ELR (cell line): ENCODE measurements at regions not wholly inside any gene's neighbourhood (a gene's known extent, or its start where the extent isn't known, plus 50 kb on each side); places are given as distances from the start of the nearest gene placed in this dataset.
"Not testable (repeated sequence)": the region's sequence is repeated elsewhere in the genome, so short reads cannot be mapped to it uniquely, and the experiment has no call there.

Source experiments
- DNase-seq: peaks from one replicate; pipeline ENCODE4 v3.0.0-alpha.2; 2015; ENCODE audit warnings: low read depth

DNA sequence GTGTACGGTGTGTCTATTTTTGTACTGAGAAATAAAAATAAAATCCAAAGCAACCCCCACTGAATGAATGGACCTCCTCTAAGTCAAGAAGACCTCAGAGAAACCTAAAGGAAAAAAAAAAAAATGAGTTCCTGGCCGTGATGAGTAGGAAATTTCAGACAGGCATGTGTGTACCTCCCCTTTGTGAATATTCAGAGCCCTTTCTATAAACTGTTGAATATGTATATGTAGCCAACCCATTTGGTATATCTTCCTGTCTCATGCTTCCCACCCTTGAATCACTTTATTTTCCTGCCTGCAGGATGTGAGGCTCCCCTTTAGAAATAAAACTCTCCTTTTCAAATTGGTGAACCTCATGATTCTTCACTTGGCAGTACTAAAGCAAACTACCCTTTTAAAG is 887.8 kb upstream of the NCAM2 start:
- DNase-seq: no peak

DNA sequence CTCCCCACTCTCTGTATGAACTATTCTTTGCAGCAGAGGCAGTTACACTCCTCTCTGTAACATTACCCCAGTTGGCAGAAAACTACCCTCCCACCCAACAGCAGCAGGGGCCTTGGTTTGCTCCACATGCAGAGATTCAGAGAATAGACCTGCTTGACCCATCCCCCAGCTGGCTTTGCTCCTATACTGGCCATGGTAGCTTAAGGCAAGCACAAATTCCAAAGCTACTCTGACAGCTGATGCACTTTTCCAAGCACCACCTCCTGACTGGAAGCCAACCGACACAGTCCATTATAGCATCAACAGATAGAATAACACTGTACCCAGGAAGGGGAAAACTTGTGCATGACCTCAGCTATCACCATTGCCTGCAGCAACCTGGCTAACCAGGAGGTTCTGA is 846.5 kb upstream of the NCAM2 start:
- DNase-seq: no peak

DNA sequence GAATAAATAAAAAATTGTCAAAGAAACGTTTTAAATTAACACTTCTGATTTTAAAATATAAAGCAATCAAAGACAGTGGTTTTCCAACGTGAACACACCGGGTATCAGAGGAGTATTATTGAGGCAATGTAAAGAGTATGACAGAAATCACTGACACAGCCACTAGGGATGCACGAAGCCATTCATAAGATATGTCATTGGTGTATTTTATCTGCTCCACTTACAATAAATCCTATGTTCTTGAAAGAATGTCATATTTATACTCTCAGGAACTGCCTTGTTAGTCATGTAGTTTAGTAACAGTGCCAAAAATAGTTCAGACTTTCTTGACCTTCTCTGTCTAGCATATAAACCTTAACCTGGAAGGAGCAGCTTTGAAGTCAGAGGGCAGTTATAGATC is 835.0 kb upstream of the NCAM2 start:
- no peak for DNase-seq

DNA sequence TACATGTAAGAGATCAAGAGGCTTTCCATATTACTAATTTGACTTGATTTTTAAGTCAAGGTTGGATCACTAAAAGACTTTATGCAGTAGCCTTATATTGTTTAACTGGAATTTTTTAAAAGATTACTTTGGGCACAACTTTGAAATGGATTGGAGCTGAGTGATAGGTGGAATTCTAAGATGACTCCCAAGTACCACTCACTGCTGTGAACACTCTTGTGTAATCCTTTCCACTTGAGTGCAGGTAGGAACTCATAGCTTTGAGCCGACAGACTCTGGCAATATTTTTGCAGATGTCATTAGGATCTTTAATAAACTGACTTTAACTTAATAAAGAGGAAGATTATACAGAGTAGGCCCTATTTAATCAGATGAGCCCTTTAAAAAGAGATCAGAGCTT is 831.1 kb upstream of the NCAM2 start:
- no peak for DNase-seq

DNA sequence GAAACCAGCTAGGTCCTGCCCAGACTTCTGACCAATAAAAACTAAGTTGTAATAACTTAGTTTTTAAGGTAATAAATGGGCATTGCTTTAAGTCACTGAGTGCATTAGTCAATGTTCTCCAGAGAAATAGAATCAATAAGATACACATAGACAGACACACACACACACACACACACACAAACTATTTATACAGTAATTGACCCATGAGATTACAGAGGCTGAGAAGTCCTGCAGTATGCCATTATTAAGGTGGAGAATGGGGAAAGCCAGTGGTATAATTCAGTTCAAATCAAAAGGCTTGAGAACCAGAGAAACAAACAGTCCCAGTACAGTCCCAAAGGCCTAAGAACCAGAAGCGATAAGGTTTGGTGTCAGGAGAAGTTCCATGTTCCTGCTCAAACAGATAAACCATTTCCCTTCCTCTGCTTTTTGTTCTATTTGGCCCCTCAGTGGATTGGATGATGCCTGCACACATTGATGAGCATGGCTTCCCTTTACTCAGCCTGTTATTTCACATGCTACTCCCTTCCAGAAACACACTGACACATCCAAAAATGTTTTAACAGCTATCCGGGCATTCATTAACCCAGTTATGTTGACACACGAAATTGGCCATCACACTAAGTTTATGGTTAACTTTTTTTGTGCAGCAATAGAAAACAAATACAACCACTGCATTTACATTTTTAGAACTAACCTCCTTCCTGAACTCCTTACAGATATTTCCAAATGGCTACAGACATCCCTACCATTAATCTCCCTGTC is 828.2 kb upstream of the NCAM2 start:
- DNase-seq: no peak

DNA sequence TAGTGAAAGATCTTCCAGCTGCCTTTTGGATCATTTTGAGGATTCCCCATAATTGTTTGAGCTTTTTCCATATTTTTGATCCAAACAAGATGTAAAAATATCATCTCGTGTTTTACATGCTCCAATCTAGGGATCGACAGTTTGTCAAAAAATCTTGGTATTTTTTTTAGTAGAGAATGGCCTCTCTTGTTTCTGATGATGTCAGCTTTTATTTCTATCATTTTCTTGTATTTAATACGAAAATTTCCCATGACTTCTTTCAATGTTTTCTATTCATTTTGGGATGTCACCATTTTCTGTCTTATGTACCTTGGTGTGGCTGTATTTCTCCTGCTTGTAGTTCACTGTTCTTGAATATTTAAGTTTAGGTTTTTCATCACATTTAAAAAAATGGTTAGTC is 812.0 kb upstream of the NCAM2 start:
- no peak for DNase-seq

DNA sequence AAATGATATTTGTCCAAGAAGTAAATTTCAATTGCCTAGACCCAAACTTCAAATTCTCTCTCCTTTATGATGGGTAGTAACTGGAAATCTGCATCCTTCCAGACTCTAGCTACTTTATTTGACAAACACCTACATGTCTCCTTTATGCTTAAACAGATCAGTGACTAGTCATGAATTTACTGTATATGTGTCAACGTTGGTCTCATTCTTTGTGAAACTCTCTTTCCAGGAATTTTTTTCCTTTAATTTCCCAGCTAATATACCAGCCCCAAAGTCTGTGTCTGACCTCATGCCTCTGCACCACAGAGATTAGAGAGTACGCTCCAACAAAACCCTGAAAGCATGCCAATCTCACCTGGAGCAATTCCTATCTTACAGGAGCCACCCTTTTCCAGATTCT is 811.2 kb upstream of the NCAM2 start:
- DNase-seq: no peak

DNA sequence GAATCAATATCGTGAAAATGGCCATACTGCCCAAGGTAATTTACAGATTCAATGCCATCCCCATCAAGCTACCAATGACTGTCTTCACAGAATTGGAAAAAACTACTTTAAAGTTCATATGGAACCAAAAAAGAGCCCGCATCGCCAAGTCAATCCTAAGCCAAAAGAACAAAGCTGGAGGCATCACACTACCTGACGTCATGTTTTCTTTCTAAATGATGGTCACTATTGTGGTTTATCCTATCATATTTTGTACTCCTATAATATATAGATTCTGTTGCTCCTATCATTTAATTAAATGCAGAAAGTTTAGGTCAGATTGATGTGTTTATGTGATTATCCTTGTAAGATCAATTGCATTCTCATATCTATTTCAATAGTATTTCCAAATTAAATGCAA is 796.9 kb upstream of the NCAM2 start:
- not testable (repeated sequence) for DNase-seq

DNA sequence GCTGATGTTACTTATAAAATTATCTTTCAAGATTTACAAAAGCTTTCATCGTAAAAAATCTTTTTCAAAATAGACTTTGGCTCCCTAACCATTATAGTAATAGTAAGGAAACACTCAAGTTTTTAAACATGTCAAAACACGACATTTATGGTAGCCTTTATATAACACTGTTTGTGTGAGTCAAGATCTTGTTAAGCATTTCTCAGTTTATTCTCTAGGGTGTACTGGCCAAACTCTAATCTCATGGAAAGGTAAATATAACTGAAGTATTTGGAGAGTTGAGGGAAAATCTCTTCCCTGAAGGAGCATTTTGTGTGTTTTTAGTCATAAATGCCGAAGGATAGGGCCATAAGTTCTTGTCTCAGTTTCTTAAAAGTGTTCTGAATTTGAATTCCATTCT is 790.9 kb upstream of the NCAM2 start:
- DNase-seq: no peak

DNA sequence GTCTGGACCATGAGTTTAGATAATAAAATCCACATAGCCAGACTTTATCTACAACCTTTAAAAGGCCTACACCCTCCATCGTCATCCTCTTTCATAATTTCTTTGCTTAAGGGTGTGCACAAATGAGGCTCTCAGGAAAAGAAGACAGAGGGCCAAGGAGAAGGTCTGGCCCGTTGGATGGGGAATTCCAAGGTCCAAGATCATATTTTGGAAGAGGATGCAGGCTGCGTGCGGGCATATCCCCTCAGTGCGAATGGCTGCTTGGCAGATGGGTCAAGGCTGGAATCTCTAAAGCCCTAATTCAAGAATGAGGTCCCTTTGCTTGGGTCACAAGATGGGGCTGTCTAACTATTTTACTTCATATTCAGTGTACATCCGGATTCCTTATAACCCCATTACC is 782.2 kb upstream of the NCAM2 start:
- DNase-seq: no peak

DNA sequence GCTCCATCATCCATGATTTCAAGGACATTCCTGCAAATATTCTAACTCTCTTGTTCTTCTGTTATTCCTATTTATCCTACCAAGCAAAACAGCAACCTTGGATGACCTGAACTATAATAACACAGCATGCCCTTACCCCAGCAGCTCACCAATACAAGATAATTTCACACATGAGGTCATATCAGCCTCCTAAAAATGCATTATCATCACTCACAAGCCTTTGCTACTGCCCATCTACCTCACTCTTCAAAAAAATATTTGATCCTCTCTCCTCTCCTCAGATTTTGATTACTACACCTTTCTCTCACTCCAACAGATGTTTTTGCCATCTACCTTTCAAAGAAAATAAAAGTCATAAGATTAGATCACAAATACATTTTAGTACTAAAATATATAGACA is 777.6 kb upstream of the NCAM2 start:
- DNase-seq: no peak

DNA sequence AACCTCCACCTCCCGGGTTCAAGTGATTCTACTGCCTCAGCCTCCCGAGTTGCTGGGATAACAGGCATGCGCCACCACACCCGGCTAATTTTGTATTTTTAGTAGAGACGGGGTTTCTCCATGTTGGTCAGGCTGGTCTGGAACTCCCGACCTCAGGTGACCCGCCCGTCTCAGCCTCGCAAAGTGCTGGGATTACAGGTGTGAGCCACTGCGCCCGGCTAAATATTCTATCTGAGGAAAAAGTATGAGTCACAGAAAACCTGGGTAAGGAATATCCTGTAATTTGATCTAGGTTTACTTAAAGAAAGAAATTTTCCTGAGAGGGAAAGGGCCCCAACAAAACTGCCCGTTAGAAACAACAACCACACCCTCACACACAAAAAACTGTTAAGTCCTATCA is 776.2 kb upstream of the NCAM2 start:
- DNase-seq: not testable (repeated sequence)

DNA sequence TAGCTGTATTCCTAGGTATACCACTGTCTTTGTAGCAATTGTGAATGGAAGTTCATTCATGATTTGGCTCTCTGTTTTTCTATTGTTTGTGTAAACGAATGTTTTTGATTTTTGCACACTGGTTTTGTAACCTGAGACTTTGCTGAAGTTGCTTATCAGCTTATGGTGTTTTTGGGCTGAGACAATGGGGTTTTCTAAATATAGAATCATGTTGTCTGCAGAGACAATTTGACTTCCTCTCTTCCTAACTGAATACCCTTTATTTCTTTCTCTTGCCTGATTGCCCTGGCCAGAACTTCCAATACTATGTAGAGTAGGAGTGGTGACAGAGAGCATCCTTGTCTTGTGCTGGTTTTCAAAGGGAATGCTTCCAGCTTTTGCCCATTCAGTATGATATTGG is 761.6 kb upstream of the NCAM2 start:
- not testable (repeated sequence) for DNase-seq

DNA sequence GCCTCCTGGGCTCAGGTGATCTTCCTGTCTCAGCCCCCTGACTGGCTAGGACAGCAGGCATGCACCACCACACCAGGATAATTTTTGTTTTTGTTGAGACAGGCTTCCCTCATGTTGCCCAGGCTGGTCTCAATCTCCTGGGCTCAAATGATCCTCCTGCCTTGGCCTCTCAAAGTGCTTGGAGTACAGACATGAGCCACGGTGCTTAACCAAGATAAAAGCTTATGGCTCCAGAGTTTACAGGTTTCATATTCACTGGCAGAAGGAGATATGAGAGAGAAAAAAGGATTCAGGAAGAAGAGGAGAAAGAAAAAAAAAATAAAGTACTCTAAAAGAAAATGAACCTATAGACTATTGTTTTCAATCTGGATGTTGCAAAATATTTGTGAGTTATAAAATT is 748.8 kb upstream of the NCAM2 start:
- no peak for DNase-seq

DNA sequence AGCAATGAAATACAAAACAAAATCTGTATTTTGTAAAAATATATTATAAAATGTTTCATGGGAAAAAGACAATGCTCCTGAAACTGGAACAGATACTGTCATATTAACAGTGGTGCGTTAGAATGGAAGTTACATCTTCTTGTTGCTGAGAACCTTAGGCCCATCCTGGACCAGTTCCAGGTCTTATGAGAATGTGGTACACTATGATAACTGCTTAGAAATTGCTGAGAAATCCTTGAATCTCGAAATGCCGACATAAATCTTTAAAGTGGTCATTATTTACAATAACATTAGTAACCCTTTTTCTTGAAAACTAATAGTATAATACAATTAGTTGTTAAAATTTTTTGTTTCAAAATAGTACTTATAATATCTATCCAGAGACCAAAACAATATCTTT is 747.9 kb upstream of the NCAM2 start:
- no peak for DNase-seq

DNA sequence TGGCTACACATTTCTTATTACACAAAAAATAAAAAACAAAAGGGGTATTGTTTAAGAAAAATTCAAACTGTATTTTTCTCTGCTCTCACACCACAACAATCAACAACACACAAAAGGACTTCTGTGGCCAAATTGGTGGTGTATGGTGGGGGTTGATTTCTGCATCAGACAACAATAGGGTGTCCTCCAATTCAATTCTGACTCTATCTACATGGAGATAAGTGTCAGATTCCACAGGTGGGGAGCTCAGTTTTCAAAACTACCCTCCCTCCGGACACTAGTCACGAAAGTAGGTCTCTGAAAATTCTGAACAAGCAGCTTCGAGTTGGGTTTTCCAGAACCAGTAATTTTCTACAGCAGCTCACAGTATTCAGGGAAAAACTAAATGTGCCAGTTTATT is 744.9 kb upstream of the NCAM2 start:
- DNase-seq: no peak

DNA sequence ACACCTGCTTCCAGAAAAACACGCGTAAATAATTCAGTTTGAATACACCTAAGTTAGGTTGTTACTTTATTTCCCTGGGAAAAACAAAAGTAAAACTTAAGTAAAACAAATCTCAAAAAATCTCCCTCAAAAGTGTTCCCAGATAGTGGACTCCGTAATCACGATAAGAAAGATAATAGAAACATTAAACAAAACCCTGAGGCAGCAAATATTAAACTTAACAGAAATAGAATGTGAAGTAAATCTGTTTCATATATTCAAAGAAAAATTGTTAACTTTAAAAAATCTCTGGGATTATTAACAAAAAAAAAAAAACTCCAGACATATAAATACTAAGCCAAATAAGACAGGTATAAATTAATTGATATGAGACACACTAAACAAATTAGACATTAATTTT is 743.2 kb upstream of the NCAM2 start:
- no peak for DNase-seq

DNA sequence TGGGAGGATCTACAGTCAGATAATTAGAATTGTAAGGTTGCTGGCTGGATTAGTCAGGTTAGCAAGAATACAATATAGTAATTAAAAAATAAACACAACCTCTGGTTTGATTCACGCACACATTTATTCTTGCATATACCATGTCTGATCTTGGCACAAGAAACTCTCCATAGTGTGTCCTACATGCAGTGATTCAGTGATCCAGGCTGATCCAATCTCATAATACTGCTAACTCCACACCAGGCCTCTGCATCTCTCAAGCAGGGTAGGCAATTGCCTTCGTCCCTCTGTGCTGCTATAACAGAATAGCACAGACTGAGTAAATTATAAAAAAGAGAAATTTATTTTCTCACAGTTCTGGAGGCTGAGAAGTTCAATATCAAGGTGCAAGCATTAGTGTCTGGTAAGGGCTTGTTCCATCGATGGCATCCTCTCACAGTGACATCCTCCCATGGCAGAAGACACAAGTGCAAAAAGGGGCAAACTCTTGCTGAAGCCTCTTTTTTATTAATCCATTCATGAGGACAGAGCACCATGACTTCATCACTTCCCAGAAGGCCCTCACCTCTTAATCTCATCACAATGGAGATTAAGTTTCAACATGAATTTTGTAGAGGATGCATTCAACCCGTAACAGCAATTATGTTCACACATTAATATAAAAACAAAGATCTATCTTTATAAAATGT is 741.0 kb upstream of the NCAM2 start:
- DNase-seq: no peak

DNA sequence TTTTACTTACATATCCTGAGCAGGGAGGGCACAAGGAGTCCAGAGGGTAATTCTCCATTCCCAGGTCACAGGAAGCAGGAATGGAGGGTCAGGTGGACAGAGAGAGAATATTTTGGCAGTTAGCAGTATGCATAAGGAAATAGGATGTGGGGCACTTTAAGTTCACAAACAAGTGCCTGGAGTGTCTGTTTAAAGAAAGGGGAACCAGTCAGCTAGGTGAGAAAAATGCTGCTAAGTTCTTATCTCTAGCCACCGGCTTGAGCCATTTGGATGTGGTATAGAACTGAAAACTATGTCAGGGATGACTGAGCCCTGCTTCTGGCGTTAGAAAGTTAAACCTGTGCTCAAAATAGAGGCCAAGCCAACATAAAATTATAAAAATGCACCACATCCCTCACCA is 739.7 kb upstream of the NCAM2 start:
- no peak for DNase-seq

DNA sequence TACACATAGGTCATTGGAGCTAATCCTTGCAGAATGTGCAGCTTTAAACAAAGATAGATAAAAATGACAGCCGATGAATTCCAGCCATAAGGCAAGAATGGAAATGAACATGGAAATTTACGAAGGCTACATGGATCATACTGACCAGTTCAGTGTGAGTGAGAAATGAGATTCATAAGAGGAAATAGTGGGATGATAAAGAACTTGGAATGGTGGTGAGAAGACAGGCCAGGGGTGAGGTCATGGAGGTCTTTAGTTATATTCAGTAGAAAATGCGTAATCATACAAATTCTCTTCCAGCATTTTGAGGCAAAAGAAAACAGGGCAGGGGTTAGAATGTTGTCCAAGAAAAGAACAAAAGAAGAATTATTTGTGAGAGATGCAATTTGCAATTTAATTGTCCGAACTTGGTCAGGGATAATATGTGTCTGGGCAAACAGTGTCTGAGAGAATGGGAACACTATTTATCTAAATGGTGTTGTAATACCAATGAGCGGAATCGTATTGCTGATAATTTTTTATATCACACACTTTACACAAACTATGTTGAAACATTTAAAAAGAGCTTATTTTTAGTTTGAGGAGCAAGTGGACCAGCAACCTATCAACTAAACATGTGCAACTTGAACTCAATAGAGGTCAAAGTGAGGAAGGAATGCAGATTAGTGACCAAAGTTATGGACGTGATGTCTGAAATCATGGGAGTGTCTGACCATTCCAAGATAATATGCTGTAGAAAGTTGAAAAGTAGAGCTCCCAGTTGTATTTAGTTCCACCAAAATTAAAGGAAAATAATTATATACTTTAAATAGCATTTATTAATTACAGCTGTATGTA is 739.0 kb upstream of the NCAM2 start:
- no peak for DNase-seq

DNA sequence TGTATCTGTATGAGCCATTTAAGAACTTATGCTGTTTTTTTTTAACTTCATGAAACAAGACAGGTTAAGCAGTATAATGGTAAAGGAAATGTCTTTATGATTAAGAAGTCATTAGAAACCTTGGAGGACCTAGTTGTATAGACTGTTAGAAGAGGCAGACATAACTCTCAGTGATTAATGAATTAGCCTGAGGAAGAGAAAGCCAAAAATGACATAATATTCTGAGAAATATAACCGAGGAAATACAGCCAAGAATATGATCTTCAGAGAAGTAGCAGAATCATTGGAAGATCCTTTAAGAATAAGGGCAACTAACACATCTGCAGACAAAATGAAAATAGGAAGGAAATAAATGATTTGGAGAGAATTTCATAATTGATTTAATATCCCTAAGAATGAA is 738.1 kb upstream of the NCAM2 start:
- no peak for DNase-seq

DNA sequence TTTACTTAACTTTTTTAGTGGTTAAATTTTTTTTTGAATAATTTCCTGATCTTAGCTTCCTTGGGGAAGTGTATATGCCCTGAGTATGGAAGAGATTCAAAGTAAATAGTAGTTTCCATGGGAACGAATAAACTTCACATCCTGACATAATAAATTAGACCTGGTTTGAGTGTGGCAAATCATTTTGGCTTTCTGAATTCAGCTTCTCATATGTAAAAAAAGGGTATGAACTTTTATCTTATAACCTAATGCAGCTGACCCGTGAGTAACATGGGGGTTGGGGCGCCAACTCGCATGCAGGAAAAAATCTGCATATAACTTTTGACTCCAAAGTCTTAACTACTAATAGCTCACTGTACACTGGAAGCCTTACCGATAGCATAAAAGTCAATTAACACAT is 736.8 kb upstream of the NCAM2 start:
- no peak for DNase-seq
